NCI-H146 (cell line): ENCODE measurements at regions not wholly inside any gene's neighbourhood (a gene's known extent, or its start where the extent isn't known, plus 50 kb on each side); places are given as distances from the start of the nearest gene placed in this dataset.
"Not testable (repeated sequence)": the region's sequence is repeated elsewhere in the genome, so short reads cannot be mapped to it uniquely, and the experiment has no call there.

Experiments used
- DNase-seq: peaks from one replicate; lab custom pipeline; 2025; lab: John Stamatoyannopoulos, UW

GRCh38 chr6:26799903-26800633, 140.5 kb upstream of the ZNF322 start:
- DNase-seq: not testable (repeated sequence)

GRCh38 chr6:26803762-26804161, 144.2 kb upstream of the ZNF322 start:
- DNase-seq: not testable (repeated sequence)

DNA sequence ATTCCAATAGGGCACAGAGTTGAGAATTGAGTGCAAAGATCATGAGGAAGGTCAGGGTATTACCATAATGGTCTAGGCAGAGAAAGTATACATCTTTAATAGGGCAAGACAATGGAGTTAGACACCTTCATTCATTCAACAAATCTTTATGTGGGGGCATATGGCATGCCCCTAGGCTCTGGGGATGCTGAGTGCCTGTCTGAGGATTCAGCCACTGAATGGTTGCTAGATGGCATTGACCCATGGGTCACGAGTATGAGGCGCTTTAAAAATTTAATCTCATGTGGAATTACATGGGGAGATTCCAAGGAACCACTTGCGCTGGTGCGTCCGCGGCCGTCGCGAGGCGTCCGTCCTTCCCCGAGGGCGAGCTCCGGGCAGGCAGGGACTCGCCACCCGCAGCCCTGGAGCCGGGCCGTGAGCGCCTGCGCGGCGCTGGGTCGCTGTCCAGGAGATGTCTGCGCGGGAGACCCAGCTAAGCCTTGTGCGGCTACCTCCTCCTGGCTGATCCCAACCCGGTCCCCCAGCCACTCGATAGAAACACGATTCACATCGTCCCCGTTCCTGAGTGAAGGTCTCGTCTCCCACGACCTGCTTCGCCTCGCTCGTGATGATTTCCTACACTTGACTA, 152.1 kb upstream of the ZNF322 start:
- not testable (repeated sequence) for DNase-seq

DNA sequence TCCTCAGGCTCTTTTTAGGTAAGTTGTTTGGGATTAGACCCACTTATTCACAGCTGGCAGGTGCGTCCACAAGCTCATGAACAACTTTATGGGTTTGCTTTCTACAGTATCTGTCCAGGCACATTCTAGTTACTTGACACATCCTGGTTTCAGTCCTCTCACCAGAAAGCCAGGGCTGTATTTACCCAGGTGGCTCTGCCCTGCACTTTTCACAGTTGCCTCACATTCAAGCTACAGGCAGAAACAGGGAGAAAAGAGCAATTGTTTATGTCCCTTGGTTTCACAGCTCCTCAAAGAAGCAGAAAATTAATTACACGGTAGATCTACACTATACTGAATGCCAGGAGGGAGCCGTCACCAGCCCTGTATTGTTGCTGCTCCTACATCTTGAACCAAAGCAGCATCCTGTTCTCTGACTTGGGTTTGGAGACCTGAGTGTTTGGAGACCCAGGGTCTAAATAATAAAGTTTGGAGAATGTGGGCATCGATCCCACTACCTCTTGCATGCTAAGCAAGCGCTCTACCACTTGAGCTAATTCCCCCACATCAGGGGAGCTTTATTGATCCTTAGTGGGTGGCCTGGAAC, 159.2 kb upstream of the ZNF322 start:
- DNase-seq: not testable (repeated sequence)

DNA sequence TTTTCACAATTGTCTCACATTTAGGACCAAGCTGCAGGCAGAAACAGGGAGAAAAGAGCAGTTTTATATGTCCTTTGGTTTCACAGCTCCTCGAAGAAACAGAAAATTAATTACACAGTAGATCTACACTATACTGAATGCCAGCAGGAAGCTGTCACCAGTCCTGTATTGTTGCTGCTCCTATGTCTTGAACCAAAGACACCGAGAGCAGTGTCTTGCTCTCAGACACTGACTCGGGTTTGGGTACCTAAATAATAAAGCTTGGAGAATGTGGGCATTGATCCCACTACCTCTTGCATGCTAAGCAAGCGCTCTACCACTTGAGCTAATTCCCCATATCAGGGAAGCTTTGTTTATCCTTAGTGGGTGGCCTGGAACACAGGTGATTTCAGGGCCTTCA, 168.4 kb upstream of the ZNF322 start:
- DNase-seq: not testable (repeated sequence)

- DNase-seq: not testable (repeated sequence)
Measured at GRCh38 chr6:26829480-26829879, 169.9 kb upstream of the ZNF322 start.

DNA sequence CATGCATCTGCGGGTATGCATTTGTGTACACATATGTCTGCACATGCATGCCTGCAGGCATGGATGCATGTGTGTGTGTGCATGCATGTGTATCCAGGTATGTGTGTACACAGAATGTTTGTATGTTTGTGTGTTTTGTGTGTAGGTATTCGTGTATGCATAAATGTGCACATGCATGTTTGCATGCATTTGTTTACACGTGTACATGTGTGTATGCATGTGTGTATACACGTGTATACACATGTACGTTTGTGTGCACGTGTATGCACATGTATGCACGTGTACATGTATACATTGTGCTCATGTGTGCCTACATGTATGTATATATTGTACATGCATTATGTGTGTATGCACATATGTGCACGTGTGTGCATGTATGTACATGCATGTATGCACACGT, 171.4 kb upstream of the ZNF322 start:
- not testable (repeated sequence) for DNase-seq

DNA sequence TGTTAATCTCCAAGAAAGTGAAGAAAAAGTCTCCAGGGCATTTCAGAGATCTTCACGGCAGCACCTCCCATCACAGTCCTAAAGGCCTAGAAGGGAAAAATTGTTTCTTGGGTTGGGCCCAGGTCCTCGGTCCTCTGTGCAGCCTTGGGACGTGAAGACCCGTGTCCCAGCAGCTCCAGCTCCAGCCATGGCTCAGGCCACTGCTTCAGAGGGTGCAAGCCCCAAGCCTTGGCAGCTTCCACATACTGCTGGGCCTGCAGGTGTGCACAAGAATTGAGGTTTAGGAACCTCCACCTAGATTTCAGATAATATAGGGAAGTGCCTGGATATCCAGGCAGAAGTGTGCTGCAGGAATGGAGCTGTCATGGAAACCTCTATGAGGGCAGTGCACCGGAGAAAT, 176.2 kb upstream of the ZNF322 start:
- not testable (repeated sequence) for DNase-seq

- not testable (repeated sequence) for DNase-seq
Measured at GRCh38 chr6:26836657-26837056, 177.1 kb upstream of the ZNF322 start.

GRCh38 chr6:26844823-26845222, 185.3 kb upstream of the ZNF322 start:
- DNase-seq: not testable (repeated sequence)

DNA sequence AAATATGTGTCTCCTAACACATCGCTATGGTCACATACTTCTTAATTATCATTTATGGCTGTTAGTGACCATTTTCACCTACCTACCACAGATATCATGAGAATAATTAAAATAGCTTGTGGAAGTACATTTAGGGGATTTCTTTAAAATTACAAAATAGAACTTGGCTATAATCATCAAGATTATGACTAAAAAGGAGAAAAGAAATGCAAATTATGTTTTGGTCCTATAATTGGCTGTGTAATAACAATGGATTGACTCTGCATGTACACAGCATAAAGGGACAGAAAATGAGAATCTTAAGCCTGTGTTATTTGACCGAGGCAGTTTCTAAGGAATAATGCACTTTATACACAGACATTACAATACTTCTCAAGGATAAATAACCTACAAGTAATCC, 197.7 kb upstream of the ZNF322 start:
- DNase-seq: not testable (repeated sequence)

DNA sequence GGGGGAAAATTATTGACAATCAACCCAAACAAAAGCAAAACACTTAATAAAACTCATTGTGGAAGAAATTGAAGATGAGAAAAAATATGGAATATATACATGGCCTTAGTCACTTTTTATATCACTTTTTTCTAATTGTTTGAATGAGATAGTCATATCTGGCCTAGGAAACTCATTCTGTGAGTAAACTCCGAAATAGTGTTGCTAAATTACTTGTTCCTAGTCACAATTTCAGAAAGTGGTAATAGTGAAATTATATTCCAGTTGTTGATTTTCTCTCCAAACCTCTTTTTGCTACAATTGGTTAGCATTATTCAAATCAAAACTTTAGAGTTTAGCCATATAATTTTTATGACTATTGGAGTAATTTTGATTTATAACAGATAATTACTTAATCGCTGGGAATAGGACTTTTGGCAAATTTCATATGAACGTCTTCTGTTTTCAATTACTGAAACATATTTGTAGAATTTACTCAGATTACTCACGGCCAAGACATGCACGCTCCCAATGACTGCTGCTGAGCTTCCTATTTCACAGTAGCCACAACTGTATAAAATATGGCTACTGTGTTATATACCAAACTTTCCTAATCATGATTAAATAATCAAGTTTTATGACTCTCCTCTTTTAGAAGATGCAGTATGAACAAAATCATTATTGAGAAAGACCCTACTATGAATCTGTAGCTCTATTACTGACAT, 199.7 kb upstream of the ZNF322 start:
- not testable (repeated sequence) for DNase-seq

- DNase-seq: not testable (repeated sequence)
Measured at GRCh38 chr6:26859771-26860163, 200.2 kb upstream of the ZNF322 start.

DNA sequence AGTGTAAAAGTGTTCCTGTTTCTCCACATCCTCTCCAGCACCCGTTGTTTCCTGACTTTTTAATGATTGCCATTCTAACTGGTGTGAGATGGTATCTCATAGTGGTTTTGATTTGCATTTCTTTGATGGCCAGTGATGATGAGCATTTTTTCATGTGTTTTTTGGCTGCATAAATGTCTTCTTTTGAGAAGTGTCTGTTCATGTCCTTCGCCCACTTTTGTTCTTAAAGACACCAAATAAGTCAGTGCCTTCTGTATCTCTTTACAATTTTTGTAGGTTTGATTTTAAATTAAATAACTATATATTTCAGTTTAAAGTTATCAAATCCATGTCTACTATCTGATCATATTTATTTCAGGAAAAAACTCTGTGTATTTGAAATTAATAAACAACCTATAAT, 202.4 kb upstream of the ZNF322 start:
- not testable (repeated sequence) for DNase-seq

DNA sequence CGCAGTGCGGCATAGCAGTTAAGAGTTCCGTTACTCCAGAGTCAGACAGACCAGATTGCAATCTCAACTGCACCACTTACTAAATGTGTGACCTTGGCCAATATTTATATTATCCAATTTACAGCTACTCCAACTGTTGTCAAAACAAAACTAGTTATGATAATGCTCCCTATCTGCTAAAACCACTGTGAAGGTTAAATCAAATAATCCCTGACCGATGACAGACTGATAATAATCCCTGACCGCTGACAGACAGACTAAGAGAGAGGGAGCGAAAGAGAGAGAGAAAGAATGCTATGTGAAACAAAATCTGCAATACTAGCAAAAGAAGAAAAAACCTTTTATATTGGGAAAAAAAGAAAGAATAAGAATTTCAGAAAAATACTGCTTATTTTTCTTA, 204.1 kb upstream of the ZNF322 start:
- not testable (repeated sequence) for DNase-seq

- DNase-seq: not testable (repeated sequence)
Measured at GRCh38 chr6:26898785-26899184, 239.2 kb upstream of the ZNF322 start.

DNA sequence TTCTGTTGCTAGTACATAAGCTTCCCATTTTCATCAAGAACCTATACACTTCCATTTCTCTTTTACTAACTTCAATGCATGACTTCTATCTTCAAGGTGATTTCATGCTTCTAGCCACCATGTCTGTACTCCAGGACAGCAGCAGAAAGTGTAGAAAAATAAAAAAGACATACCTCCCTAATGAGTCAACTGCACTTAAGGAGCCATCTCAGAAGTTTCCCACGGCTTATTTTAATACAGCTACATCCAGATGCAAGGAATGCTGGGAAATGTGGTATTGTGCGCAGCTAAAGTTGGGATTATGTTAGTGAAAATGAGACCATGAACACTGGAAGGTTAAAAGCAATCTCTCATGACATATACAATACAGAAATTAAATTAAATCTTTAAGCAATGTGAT, 264.7 kb upstream of the ZNF322 start:
- DNase-seq: not testable (repeated sequence)

GRCh38 chr6:26928190-26928589, 268.6 kb upstream of the ZNF322 start:
- DNase-seq: not testable (repeated sequence)

DNA sequence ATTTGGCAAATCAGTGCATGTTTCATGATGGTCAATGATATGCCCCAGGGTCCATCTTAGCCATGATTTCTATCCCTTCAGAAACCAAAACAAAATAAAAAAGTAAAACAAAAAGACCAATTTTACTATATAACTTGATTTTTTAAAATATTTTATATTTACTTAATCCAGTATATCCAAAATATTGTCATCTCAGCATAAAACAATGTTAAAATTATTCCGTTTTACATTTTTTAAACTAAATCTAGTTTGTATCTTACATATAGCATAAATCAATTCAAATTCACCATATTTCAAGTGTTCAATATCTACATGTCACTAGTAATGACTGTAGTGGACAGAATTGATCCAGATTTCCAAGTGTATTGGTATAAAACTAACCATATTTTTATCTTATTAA, 277.7 kb upstream of the ZNF322 start:
- not testable (repeated sequence) for DNase-seq

DNA sequence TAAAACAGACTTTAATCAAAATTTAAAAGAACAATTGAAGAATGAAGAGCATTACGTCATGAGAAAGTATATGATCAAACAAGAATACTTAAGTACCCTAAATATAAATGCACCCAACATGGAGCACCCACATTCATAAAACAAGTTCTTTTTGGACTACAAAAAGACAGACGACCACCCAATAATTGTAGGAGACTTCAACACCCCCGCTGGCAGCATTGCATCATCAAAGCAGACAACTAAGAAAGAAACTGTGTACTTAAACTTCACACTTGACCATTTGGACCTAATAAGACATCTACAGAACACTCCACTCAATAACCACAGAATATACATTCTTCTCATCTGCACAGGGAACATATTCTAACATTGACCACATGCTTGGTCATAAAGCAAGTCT, 291.7 kb upstream of the ZNF322 start:
- DNase-seq: not testable (repeated sequence)

DNA sequence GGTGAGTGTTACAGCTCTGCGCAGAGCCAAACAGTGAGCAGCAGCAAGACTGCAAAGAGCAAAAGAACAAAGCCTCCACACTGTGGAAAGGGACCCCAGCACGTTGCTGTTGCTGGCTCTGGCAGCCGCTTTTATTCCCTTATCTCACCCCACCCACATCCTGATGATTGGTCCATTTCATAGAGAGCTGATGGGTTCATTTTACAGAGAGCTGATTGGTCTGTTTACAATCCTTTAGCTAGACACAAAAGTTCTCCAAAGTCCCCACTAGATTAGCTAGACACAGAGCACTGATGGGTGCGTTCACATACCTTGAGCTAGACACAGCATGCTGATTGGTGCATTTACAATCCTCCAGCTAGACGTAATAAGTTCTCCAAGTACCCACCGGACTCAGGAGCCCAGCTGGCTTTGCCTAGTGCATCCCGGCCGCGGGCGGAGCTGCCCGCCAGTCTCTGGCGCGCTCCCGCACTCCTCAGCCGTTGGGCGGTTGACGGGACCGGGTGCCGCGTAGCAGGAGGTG, 291.4 kb upstream of the PRSS16 start:
- peak; percentile 93 for DNase-seq

- DNase-seq: peak; percentile 78
Measured at GRCh38 chr6:26956601-26957184, 290.8 kb upstream of the PRSS16 start.
